DOHH2 (cell line): ENCODE measurements at regions not wholly inside any gene's neighbourhood (a gene's known extent, or its start where the extent isn't known, plus 50 kb on each side); places are given as distances from the start of the nearest gene placed in this dataset.

Experiments used
- EZH2phosphoT487 ChIP-seq: fragments of 200-600 bp; sonication (generic); IDR thresholded peaks from 2 replicates; pipeline ENCODE4 v1.6.1; 2017; ENCODE audit warnings: borderline replicate concordance, mild to moderate bottlenecking, antibody characterized with exemption, low read length, moderate library complexity, mixed read lengths
- TF ChIP-seq, protein P1 (sequence below): fragments of 200-600 bp; sonication (generic); IDR thresholded peaks from one replicate; pipeline ENCODE4 v1.5.1; 2014; ENCODE audit warnings: antibody characterized with exemption, mild to moderate bottlenecking, low read depth, low read length; ENCODE audit not compliant: poor library complexity, severe bottlenecking

DNA sequence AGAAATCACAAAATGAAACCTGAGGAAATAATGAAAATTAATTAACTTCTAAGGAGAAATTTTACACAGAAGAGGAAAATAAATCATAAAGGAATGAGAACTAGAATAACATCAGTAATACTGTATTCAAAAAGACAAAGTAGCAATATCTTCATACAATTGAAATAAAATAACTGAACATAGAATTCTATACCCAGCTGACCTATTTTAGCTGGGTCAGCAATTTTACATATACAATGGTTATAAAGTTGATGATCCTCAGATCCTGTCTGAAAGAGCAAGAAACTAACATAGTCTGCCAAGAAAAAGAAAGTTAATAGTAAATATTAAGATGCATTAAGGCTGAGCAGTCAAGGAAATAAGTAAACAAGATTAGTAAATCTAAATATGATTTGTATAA is 93.0 kb upstream of the P3H2 start:
- TF ChIP-seq, protein P1, sequence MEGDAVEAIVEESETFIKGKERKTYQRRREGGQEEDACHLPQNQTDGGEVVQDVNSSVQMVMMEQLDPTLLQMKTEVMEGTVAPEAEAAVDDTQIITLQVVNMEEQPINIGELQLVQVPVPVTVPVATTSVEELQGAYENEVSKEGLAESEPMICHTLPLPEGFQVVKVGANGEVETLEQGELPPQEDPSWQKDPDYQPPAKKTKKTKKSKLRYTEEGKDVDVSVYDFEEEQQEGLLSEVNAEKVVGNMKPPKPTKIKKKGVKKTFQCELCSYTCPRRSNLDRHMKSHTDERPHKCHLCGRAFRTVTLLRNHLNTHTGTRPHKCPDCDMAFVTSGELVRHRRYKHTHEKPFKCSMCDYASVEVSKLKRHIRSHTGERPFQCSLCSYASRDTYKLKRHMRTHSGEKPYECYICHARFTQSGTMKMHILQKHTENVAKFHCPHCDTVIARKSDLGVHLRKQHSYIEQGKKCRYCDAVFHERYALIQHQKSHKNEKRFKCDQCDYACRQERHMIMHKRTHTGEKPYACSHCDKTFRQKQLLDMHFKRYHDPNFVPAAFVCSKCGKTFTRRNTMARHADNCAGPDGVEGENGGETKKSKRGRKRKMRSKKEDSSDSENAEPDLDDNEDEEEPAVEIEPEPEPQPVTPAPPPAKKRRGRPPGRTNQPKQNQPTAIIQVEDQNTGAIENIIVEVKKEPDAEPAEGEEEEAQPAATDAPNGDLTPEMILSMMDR: no peak
- no peak for TF ChIP-seq EZH2phosphoT487
